Choroid plexus epithelial cell (primary cell): ENCODE measurements at regions not wholly inside any gene's neighbourhood (a gene's known extent, or its start where the extent isn't known, plus 50 kb on each side); places are given as distances from the start of the nearest gene placed in this dataset.

Source experiments
- DNase-seq: peaks from one replicate; pipeline ENCODE4 v3.0.0-alpha.2; 2010; ENCODE audit warnings: low read depth
- H3K4me3 ChIP-seq: 2 replicates; pipeline ENCODE4 v1.5.1; 2011; ENCODE audit warnings: low read depth, mild to moderate bottlenecking, control low read depth, low read length, moderate library complexity
- CTCF ChIP-seq: conservative IDR thresholded peaks from 2 replicates; pipeline ENCODE4 v1.5.1; 2011; ENCODE audit warnings: low read depth, mild to moderate bottlenecking, control low read depth, inconsistent platforms, low read length, moderate library complexity

- no peak for TF ChIP-seq CTCF
- no peak overlapping the region for H3K4me3 ChIP-seq
- DNase-seq: no peak
Measured at GRCh38 chr5:91256142-91256524, 127.0 kb downstream of the ARRDC3 start.

- no peak overlapping the region for H3K4me3 ChIP-seq
- TF ChIP-seq CTCF: no peak
- DNase-seq: no peak
Measured at GRCh38 chr5:91255396-91256141, 127.5 kb downstream of the ARRDC3 start.

- TF ChIP-seq CTCF: no peak
- H3K4me3 ChIP-seq: no peak overlapping the region
- DNase-seq: no peak
Measured at GRCh38 chr5:91252916-91253315, 130.2 kb downstream of the ARRDC3 start.

- TF ChIP-seq CTCF: no peak
- DNase-seq: peak; percentile 39
- H3K4me3 ChIP-seq: no peak overlapping the region
Measured at GRCh38 chr5:91245871-91246270, 137.2 kb downstream of the ARRDC3 start.

GRCh38 chr5:91245074-91245452 is 138.1 kb downstream of the ARRDC3 start:
- no peak for TF ChIP-seq CTCF
- DNase-seq: no peak
- no peak overlapping the region for H3K4me3 ChIP-seq

GRCh38 chr5:91244380-91245073 is 138.6 kb downstream of the ARRDC3 start:
- TF ChIP-seq CTCF: no peak
- DNase-seq: no peak
- H3K4me3 ChIP-seq: no peak overlapping the region

GRCh38 chr5:91243852-91244251 is 139.3 kb downstream of the ARRDC3 start:
- no peak for DNase-seq
- no peak overlapping the region for H3K4me3 ChIP-seq
- no peak for TF ChIP-seq CTCF
